ENCODE measurements at regions not wholly inside any gene's neighbourhood (a gene's known extent, or its start where the extent isn't known, plus 50 kb on each side); places are given as distances from the start of the nearest gene placed in this dataset.

DNA sequence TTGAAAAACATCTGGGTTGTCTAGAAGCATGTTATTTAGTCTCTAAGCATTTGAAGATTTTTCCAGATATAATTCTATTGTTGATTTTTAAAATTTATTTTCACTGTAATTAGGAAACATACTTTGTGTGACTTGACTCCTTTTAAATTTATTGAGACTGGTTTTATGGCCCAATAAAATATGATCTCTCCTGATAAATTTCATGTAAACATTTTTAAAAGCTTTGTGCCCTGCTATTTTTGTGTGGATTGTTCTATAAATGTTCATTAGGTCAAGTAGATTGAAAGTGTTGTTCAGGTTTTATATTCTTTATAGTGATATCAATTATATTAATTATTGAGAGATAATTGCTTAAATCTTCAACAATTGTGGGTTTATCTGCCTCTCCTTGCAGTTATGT, 105.4 kb downstream of the RFX6 start:
- H3K27ac ChIP-seq (ENCODE audit: extremely low read depth, low read depth, low read length): no peak overlapping the region
- no TSS peak for BruUV-seq (replicated peaks)
- H3K9me1 ChIP-seq (ENCODE audit: control insufficient read depth, insufficient read depth, low read length): no peaks in the 10 kb centered on the region
- no peaks in the 10 kb centered on the region for H3K36me3 ChIP-seq (ENCODE audit: control insufficient read depth, insufficient read depth, low read length)
- H3K4me3 ChIP-seq: no peak overlapping the region
- ChIA-PET CTCF (ENCODE audit: low intra/inter-chr PET ratio) (no interaction called here), POLR2A (no interaction called here)
- TF ChIP-seq NCOA1 (IDR thresholded peaks at IDR 0.05; ENCODE audit: low read depth): no peak
- DNase-seq (ENCODE audit: extremely low read depth in 1 of 4, low spot score in 3 of 4): no peak
- FAIRE-seq: no peak
- no peak overlapping the region for H2AFZ ChIP-seq (ENCODE audit: low read depth, low read length)
- no peaks in the 10 kb centered on the region for H3K27me3 ChIP-seq (ENCODE audit: control insufficient read depth in 2 of 2, insufficient read depth in 2 of 2, low read length in 2 of 2)
- no peaks in the 10 kb centered on the region for H3K9me3 ChIP-seq (replicated peaks; ENCODE audit: control insufficient read depth, insufficient read depth, low read depth, low read length)
- H3K9ac ChIP-seq (ENCODE audit: insufficient read depth in 1 of 2, low read depth in 2 of 2, low read length in 2 of 2): no peak overlapping the region
- in situ Hi-C loops (cut with MboI) (no loop called here), intact Hi-C loops (cut with micrococcal nuclease) (loop anchor here (10.0 kb wide), 1 partner anchor 202 kb away; no protein-coding TSS in a partner anchor)
- H3K4me1 ChIP-seq (replicated peaks in 1 of 2; ENCODE audit: control insufficient read depth in 2 of 2, insufficient read depth in 2 of 2, low read length in 2 of 2): no peaks in the 10 kb centered on the region
- H3K79me2 ChIP-seq (ENCODE audit: control insufficient read depth, insufficient read depth, low read length): no peaks in the 10 kb centered on the region
- ATAC-seq: no peak
- H3K4me2 ChIP-seq (ENCODE audit: insufficient read depth, low read length): no peak overlapping the region
- no peaks in the 10 kb centered on the region for H4K20me1 ChIP-seq (replicated peaks; ENCODE audit: control insufficient read depth, insufficient read depth, low read length)

DNA sequence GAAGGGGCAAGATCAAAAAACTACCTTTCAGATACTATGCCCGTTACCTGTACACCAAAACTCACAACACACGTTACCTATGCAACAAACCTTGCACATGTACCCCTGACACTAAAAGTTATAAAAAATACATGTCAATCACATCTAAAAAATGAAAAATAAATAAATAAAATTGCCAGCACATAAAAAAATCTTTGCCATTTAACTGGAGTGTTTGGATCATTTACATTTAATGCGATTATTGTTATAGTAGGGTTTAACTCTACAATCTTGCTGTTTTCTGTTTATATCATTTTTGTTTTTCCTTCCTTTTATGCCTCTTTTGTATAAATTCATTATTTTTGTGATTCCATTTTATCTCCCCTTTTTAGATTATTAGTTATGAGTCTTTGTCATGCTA, 106.3 kb downstream of the RFX6 start:
- ATAC-seq (no peak), DNase-seq (ENCODE audit: extremely low read depth in 1 of 4, low spot score in 3 of 4) (no peak), FAIRE-seq (no peak)
- Histone ChIP-seq H3K4me3 (no peak overlapping the region), H3K4me1 (replicated peaks in 1 of 2; ENCODE audit: control insufficient read depth in 2 of 2, insufficient read depth in 2 of 2, low read length in 2 of 2) (no peaks in the 10 kb centered on the region), H3K9me3 (replicated peaks; ENCODE audit: control insufficient read depth, insufficient read depth, low read depth, low read length) (no peaks in the 10 kb centered on the region), H3K4me2 (ENCODE audit: insufficient read depth, low read length) (no peak overlapping the region), H3K79me2 (ENCODE audit: control insufficient read depth, insufficient read depth, low read length) (no peaks in the 10 kb centered on the region), H2AFZ (ENCODE audit: low read depth, low read length) (no peak overlapping the region), H3K27ac (ENCODE audit: extremely low read depth, low read depth, low read length) (no peak overlapping the region), H4K20me1 (replicated peaks; ENCODE audit: control insufficient read depth, insufficient read depth, low read length) (no peaks in the 10 kb centered on the region), H3K9me1 (ENCODE audit: control insufficient read depth, insufficient read depth, low read length) (no peaks in the 10 kb centered on the region), H3K9ac (ENCODE audit: insufficient read depth in 1 of 2, low read depth in 2 of 2, low read length in 2 of 2) (no peak overlapping the region), H3K27me3 (ENCODE audit: control insufficient read depth in 2 of 2, insufficient read depth in 2 of 2, low read length in 2 of 2) (no peaks in the 10 kb centered on the region), H3K36me3 (ENCODE audit: control insufficient read depth, insufficient read depth, low read length) (no peaks in the 10 kb centered on the region)
- WGBS (ENCODE audit: insufficient coverage, low coverage, missing lambda C conversion rate): 0% methylated on average over 3 of the region's 3 CpGs
- in situ Hi-C loops (cut with MboI): no loop called here
- POLR2A ChIA-PET: no interaction called here
- BruUV-seq (replicated peaks): no TSS peak
- intact Hi-C loops (cut with micrococcal nuclease): loop anchor here (10.0 kb wide), 1 partner anchor 201 kb away; no protein-coding TSS in a partner anchor
- CTCF ChIA-PET (ENCODE audit: low intra/inter-chr PET ratio): no interaction called here
- peak; percentile 76 for TF ChIP-seq ZNF507 (tag; conservative IDR thresholded peaks at IDR 0.05)
- TF ChIP-seq PML (IDR thresholded peaks at IDR 0.05; ENCODE audit: low read length): no peak
